ENCODE measurements at regions not wholly inside any gene's neighbourhood (a gene's known extent, or its start where the extent isn't known, plus 50 kb on each side); places are given as distances from the start of the nearest gene placed in this dataset.
"Not testable (repeated sequence)": the region's sequence is repeated elsewhere in the genome, so short reads cannot be mapped to it uniquely, and the experiment has no call there.

DNA sequence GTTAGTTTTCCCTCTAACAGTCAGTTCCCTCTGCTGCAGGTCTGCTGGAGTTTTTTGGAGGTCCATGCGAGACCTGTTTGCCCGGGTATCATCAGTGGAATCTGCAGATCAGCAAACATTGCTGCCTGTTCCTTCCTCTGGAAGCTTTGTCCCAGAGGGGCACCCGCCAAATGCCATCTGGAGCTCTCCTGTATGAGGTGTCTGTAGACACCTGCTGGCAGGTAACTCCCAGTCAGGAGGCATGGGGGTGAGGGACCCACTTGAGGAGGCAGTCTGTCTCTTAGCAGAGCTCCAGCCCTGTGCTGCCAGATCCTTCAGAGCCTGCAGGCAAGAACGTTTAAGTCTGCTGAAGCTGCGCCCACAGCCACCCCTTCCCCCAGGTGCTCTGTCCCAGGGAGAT lies 884.3 kb upstream of the GRIA3 start:
- not testable (repeated sequence) for DNase-seq; H3K4me1 Mint-ChIP-seq (ENCODE audit: low read depth); H3K27me3 Mint-ChIP-seq (ENCODE audit: low read depth); H3K9me3 Mint-ChIP-seq; H3K4me3 Mint-ChIP-seq; H3K36me3 Mint-ChIP-seq (ENCODE audit: insufficient read depth); ATAC-seq

DNA sequence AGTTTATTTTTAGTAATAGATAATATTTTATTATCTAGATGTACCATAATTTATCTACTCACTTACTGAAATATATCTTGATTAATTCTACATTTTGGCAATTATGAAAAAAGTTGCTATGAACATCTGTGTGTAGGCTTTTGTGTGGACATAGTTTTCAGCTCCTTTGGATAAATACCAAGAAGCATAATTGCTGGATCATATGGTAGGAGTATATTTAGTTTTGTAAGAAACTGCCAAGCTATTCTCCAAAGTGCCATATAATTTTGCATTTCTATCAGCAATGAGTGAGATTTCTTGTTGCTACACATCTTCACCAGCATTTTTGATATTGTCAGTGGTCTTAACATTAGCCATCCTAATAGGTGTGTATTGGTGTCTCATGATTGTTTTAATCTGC lies 882.6 kb upstream of the GRIA3 start:
- Mint-ChIP-seq H3K27me3 (ENCODE audit: low read depth) (no peaks in the 10 kb centered on the region), H3K4me1 (ENCODE audit: low read depth) (no peaks in the 10 kb centered on the region), H3K9me3 (no peaks in the 10 kb centered on the region), H3K36me3 (ENCODE audit: insufficient read depth) (no peaks in the 10 kb centered on the region), H3K4me3 (no peak overlapping the region)
- DNase-seq (no peak), ATAC-seq (no peak)

DNA sequence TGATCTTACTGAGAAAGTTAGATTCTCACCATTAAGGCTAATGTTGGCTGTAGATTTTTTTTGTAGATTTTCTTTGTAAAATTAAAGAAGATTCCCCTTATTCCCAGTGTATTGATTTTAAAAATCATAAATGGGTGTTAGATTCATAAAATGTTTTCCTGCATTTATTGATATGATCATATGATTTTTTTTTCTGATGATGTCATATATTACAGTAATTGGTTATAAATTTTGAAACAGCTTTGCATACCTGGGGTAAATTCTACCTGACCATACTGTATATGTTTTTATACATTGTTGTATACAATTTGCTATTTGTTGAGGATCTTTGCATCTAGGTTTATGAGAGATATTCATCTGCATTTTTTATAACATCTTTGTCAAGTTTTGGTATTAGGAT lies 880.3 kb upstream of the GRIA3 start:
- ATAC-seq = no peak
- Mint-ChIP-seq H3K4me1 (ENCODE audit: low read depth) (no peaks in the 10 kb centered on the region), H3K4me3 (no peak overlapping the region), H3K27me3 (ENCODE audit: low read depth) (no peaks in the 10 kb centered on the region), H3K9me3 (no peaks in the 10 kb centered on the region), H3K36me3 (ENCODE audit: insufficient read depth) (no peaks in the 10 kb centered on the region)
- DNase-seq = no peak

DNA sequence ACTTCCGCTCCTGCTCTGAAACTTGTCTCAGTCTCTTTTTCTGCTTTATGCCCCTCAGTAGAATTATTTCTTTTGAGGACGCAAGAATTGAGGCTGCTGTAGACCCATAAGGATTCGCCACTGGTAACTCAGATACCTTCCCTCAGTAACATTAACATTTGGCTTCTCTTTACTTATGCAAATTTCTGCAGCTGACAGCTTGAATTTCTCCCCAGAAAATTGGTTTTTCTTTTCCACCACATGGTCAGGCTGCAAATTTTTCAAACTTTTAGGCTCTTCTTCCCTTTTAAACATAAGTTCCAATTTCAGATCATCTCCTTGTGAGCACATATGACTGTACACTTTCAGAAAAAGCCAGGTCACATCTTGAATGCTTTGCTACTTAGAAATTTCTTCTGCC lies 839.3 kb upstream of the GRIA3 start:
- ATAC-seq (no peak), DNase-seq (no peak)
- Mint-ChIP-seq H3K4me1 (ENCODE audit: low read depth) (no peaks in the 10 kb centered on the region), H3K36me3 (ENCODE audit: insufficient read depth) (no peaks in the 10 kb centered on the region), H3K27me3 (ENCODE audit: low read depth) (no peaks in the 10 kb centered on the region), H3K4me3 (no peak overlapping the region), H3K9me3 (no peaks in the 10 kb centered on the region)

DNA sequence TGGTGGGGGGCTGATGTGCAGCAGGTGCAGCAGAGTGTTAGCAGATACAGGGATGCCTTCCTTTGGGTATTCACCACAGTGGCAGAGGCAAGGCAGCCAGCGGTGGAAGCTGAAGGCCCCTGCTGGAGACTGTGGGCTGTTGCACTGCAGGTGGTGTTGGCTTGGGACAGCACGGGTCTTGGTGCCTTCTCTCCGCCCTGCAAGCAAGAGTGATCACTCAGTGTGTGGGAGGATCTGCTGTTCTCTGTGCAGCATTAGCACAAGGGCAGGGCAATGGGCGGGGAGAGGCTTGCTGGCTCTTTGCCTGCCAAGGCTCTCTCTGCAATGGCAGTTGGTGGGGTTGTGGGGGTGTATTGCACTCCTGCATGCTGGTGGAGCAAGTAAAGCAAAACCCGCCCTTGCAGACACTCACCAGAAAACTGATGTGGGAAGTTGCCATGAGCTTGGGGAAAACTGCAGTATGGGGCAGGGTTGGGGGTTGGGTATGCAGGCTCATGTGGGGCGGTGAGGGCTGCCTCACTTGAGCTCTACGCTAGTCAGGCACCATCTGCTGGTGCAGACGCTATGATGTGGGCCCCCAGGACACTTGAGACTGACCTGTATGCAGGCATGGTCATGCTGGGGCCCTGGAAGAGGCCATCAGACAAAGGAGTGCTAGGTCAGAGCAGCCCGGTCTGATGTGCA lies 820.8 kb upstream of the GRIA3 start:
- Mint-ChIP-seq H3K36me3 (ENCODE audit: insufficient read depth) (no peaks in the 10 kb centered on the region), H3K4me1 (ENCODE audit: low read depth) (no peaks in the 10 kb centered on the region), H3K27me3 (ENCODE audit: low read depth) (no peaks in the 10 kb centered on the region), H3K4me3 (no peak overlapping the region), H3K9me3 (peaks cover 6% of the 10 kb centered on the region)
- no peak for ATAC-seq
- DNase-seq = no peak

DNA sequence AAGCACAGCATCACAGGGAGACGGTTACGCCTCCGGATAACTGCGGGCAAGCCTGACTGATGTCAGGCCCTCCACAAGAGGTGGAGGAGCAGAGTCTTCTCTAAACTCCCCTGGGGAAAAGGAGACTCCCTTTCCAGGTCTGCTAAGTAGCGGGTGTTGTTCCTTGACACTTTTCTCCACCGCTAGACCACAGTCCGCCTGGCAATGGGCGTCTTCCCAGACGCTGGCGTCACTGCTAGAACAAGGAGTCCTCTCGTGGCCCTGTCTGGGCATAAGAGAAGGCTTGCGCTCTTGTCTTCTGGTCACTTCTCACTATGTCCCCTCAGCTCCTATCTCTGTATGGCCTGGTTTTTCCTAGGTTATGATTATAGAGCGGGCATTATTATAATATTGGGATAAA lies 808.5 kb upstream of the GRIA3 start:
- H3K9me3 Mint-ChIP-seq; H3K4me3 Mint-ChIP-seq; H3K4me1 Mint-ChIP-seq (ENCODE audit: low read depth); H3K36me3 Mint-ChIP-seq (ENCODE audit: insufficient read depth); ATAC-seq; DNase-seq; H3K27me3 Mint-ChIP-seq (ENCODE audit: low read depth): not testable (repeated sequence)

DNA sequence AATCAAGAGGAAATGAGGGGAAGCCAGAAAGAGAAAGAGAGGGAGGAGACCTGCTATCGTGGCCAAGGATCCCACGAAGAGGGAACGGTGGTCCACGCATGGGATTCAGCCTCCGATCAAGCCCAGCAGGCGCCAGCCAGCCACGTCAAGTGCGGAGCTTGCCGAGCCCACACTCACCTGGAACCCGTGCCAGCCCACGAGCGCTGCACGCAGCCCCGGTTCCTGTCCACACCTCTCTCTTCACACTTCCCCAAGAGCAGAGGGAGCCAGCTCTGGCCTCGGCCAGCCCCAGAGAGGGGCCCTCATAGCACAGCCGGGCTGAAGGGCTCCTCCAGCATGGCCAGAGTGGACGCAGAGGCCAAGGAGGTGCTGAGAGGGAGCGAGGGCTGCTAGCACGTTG lies 795.1 kb upstream of the GRIA3 start:
- no peak overlapping the region for H3K4me3 Mint-ChIP-seq
- H3K9me3 Mint-ChIP-seq = no peaks in the 10 kb centered on the region
- DNase-seq (no peak), ATAC-seq (no peak)
- H3K4me1 Mint-ChIP-seq (ENCODE audit: low read depth) = no peaks in the 10 kb centered on the region
- H3K27me3 Mint-ChIP-seq (ENCODE audit: low read depth) = no peaks in the 10 kb centered on the region
- no peaks in the 10 kb centered on the region for H3K36me3 Mint-ChIP-seq (ENCODE audit: insufficient read depth)

DNA sequence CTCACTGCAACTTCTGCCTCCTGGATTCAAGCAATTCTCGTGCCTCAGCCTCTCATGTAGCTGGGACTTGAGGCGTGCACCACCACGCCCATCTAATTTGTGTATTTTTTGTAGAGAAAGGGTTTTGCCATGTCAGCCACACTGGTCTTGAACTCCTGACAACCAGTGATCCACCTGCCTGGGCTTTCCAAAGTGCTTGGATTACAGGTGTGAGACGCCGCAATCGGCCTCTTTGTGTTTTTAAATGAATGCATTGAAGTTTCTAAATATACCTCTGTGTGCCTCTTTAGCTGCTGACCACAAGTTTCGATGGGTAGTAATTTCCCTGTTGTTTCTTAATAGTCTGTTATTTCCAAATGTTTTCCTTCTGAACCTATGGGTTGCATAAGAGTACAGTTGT lies 765.3 kb upstream of the GRIA3 start:
- H3K4me3 Mint-ChIP-seq = no peak overlapping the region
- DNase-seq (no peak), ATAC-seq (no peak)
- no peaks in the 10 kb centered on the region for H3K36me3 Mint-ChIP-seq (ENCODE audit: insufficient read depth)
- H3K4me1 Mint-ChIP-seq (ENCODE audit: low read depth) = no peaks in the 10 kb centered on the region
- no peaks in the 10 kb centered on the region for H3K9me3 Mint-ChIP-seq
- H3K27me3 Mint-ChIP-seq (ENCODE audit: low read depth) = no peaks in the 10 kb centered on the region

DNA sequence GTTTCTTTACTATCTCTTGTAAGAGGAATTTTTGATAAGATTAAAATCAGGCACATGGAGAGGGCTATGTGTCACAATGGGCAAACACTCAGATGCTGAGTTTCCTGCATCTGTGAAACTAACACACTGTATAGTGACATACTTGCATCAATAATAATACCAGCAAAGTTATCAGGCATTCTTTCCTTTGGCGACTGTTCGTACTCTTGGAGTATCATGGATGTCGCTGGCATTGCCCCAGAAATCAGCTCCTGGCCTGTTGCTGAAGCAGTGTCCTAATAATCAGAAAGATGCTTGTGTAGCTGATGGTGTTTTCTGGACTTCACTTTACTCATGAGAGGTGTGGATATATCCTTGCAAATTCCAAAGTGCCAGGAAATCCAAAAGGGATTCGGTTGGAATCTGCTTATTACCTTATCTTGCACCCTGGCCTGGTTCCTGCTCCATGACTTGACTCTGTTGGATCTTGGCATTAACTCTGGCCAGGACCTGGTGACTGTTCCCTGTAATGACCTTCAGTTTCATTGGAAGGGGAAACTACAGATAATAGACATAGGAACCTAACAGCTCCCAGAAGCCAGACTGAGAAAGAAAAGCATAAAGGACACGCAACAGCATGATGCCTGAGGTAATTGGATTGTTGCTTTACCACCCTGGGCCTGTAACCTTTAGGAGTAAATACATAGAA lies 762.5 kb upstream of the GRIA3 start:
- ATAC-seq = no peak
- Mint-ChIP-seq H3K27me3 (ENCODE audit: low read depth) (no peaks in the 10 kb centered on the region), H3K4me1 (ENCODE audit: low read depth) (no peaks in the 10 kb centered on the region), H3K4me3 (no peak overlapping the region), H3K9me3 (no peaks in the 10 kb centered on the region), H3K36me3 (ENCODE audit: insufficient read depth) (no peaks in the 10 kb centered on the region)
- no peak for DNase-seq

DNA sequence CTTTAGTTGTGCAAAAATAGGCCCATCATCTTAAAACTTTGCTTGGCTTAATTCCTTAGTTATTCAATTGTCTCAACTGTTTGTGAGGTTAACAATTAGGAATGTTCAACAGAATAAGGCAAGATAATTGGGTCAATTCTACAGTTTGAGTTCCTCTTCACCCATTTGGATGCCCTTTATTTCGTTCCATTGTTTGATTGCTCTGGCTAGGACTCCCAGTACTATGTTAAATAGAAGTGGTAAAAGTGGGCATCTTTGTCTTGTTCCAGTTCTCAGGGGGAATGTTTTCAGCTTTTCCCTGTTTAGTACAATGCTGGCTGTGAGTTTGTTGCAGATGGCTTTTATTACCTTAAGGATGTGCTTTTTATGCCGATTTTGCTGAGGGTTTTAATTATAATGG lies 761.5 kb upstream of the GRIA3 start:
- no peaks in the 10 kb centered on the region for H3K27me3 Mint-ChIP-seq (ENCODE audit: low read depth)
- no peaks in the 10 kb centered on the region for H3K36me3 Mint-ChIP-seq (ENCODE audit: insufficient read depth)
- ATAC-seq = no peak

DNA sequence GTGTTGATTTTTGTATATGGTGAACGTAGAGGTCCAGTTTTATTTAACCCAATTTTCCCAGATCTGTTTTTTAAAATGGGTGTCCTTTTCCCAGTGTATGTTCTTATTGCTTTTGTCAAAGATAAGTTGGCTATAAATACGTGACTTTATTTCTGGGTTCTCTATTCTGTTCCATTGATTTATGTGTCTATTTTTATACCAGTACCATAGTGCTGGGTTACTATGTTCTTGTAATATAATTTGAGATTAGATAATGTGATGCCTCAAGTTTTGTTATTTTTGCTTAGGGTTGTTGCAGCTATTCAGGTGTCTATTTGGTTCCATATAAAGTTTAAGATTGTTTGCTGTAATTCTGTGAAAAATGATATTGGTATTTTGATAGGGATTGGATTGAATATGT lies 749.1 kb upstream of the GRIA3 start:
- Mint-ChIP-seq H3K36me3 (ENCODE audit: insufficient read depth) (no peaks in the 10 kb centered on the region), H3K9me3 (peaks cover 3% of the 10 kb centered on the region), H3K4me1 (ENCODE audit: low read depth) (no peaks in the 10 kb centered on the region), H3K27me3 (ENCODE audit: low read depth) (no peaks in the 10 kb centered on the region), H3K4me3 (no peak overlapping the region)
- DNase-seq (no peak), ATAC-seq (no peak)

More for the DNA sequence above, 761.5 kb upstream of the GRIA3 start:
- H3K9me3 Mint-ChIP-seq = no peaks in the 10 kb centered on the region
- no peak overlapping the region for H3K4me3 Mint-ChIP-seq
- no peak for DNase-seq
- H3K4me1 Mint-ChIP-seq (ENCODE audit: low read depth) = no peaks in the 10 kb centered on the region

DNA sequence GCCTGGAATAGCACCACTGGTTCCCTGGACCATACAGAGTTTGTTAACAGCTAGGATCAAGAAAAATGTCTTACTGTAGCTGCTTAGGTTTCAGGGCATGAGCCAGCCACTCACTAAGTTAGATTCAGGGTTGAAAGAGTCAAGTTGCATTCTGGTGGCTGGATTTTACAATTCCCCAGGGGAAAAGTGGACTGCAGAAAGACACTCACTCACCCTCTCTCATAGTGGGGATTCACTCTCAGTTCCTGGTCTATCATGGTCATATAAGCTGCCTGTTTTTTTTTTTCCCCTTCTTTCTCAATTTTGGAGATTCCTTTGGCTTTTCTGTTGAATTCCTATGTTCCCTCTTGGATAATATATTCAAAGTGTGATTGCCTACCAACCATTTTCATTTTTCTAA lies 744.2 kb upstream of the GRIA3 start:
- H3K9me3 Mint-ChIP-seq = peaks cover 3% of the 10 kb centered on the region
- no peak overlapping the region for H3K4me3 Mint-ChIP-seq
- ATAC-seq = no peak
- H3K4me1 Mint-ChIP-seq (ENCODE audit: low read depth) = no peaks in the 10 kb centered on the region
- H3K36me3 Mint-ChIP-seq (ENCODE audit: insufficient read depth) = no peaks in the 10 kb centered on the region
- H3K27me3 Mint-ChIP-seq (ENCODE audit: low read depth) = no peaks in the 10 kb centered on the region
- no peak for DNase-seq

DNA sequence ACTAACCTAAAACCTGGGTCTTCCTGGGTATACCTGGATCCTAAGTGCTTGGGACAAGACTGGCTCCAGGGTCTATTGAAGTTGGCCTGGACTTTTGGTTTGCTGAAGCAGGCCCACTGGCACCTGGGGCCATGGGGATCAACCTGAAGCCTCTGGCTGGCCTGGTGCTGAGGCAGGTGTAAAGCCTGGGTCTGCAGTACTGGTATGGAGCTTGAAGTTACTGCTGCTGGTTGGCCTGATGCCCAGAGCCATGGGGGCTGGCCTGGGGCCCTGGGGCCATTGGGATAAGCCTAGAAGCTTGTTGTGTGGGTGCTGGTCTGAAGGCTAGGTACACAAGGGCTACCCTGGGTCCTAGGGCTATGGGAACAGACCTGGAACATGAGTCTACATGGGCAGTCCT lies 743.2 kb upstream of the GRIA3 start:
- Mint-ChIP-seq H3K36me3 (ENCODE audit: insufficient read depth) (no peaks in the 10 kb centered on the region), H3K27me3 (ENCODE audit: low read depth) (no peaks in the 10 kb centered on the region)
- no peak for ATAC-seq

DNA sequence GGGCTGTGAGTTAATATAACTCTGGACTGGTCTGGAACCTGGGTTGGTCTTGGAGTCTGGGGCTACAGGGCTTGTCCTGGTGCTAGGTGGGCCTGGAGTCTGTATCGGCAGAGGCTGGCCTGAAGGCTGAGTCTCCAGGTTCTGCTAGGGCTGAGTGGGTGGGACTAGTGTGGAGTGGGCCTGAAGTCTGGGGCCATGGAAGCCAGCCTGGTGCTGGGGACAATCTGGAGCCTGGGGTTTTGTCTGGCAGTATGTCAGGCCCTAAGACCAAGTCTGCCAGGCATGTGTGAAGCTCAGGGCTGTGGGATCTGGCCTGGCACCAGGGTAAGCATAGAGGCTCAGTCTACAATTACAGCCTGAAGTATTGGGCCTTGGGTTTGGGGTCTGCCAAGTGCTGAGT lies 742.6 kb upstream of the GRIA3 start:
- DNase-seq (no peak), ATAC-seq (no peak)
- no peaks in the 10 kb centered on the region for H3K4me1 Mint-ChIP-seq (ENCODE audit: low read depth)
- no peaks in the 10 kb centered on the region for H3K36me3 Mint-ChIP-seq (ENCODE audit: insufficient read depth)
- H3K27me3 Mint-ChIP-seq (ENCODE audit: low read depth) = no peaks in the 10 kb centered on the region
- H3K9me3 Mint-ChIP-seq = peaks cover 3% of the 10 kb centered on the region
- no peak overlapping the region for H3K4me3 Mint-ChIP-seq

More for the DNA sequence above, 743.2 kb upstream of the GRIA3 start:
- H3K4me3 Mint-ChIP-seq = no peak overlapping the region
- no peak for DNase-seq
- H3K9me3 Mint-ChIP-seq = peaks cover 3% of the 10 kb centered on the region
- no peaks in the 10 kb centered on the region for H3K4me1 Mint-ChIP-seq (ENCODE audit: low read depth)

DNA sequence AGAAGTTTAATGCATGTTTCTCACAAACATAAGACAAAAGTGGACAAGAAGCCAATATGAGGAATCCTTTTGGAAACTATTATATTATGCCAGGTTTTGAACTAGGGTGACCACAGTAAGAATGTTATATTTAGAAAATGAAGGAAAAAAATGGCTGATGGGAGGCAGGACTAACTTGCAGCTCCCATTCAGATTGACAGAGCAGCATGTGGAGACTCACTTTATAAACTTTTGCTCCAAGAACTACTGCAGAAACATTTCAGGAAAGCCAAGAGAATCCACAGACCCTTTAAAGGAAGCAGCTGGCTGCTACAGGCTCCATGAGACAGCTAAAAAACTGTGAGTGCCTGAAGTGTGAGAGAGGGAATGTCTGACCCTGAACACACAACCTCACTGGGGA lies 738.6 kb upstream of the GRIA3 start:
- Mint-ChIP-seq H3K36me3 (ENCODE audit: insufficient read depth) (no peaks in the 10 kb centered on the region), H3K27me3 (ENCODE audit: low read depth) (no peaks in the 10 kb centered on the region), H3K9me3 (no peaks in the 10 kb centered on the region), H3K4me3 (no peak overlapping the region), H3K4me1 (ENCODE audit: low read depth) (no peaks in the 10 kb centered on the region)
- ATAC-seq (no peak), DNase-seq (no peak)
